Panc1 (cell line): ENCODE measurements at regions not wholly inside any gene's neighbourhood (a gene's known extent, or its start where the extent isn't known, plus 50 kb on each side); places are given as distances from the start of the nearest gene placed in this dataset.

ENCODE experiments used
- ATAC-seq: fragments of 200-7000 bp; cut with Tn5 transposase; 2 replicates; pipeline ENCODE4 v1.9.1; 2020; ENCODE audit warnings: mild to moderate bottlenecking, moderate library complexity
- BruUV-seq: library from RNA; stranded (reverse); fragments of 400-500 nt; replicated peaks from 2 replicates; lab custom pipeline; 2021; lab: Mats Ljungman, UMichigan
- CTCF ChIA-PET: fragments of 300-600 bp; sonication (Branson Sonifier 250); formaldehyde crosslinking; loops from one replicate; lab custom pipeline; 2022; ENCODE audit warnings: antibody characterized with exemption; lab: Charles Lee
- POLR2A ChIA-PET: fragments of 300-600 bp; sonication (Branson Sonifier 250); formaldehyde crosslinking; loops from one replicate; lab custom pipeline; 2022; ENCODE audit warnings: antibody characterized with exemption; lab: Charles Lee
- DNase-seq: peaks from one replicate; pipeline ENCODE4 v3.0.0-alpha.2; 2010; ENCODE audit warnings: low read depth, low spot score
- H3K27ac ChIP-seq: 2 replicates; pipeline ENCODE4 v1.5.1; 2011; ENCODE audit warnings: mild to moderate bottlenecking, low read length, inconsistent platforms
- H3K27me3 ChIP-seq: fragments of 200-500 bp; sonication (Bioruptor generic); 2 replicates; pipeline ENCODE4 v1.6.0; 2014; ENCODE audit warnings: low read length, inconsistent platforms; ENCODE audit not compliant: control insufficient read depth, insufficient read depth
- H3K36me3 ChIP-seq: fragments of 200-500 bp; sonication (Bioruptor generic); 2 replicates; pipeline ENCODE4 v1.5.1; 2014; ENCODE audit warnings: inconsistent platforms, mild to moderate bottlenecking, low read length, moderate library complexity; ENCODE audit not compliant: control insufficient read depth, insufficient read depth
- H3K4me1 ChIP-seq: 2 replicates; pipeline ENCODE4 v1.5.1; 2011; ENCODE audit warnings: inconsistent platforms, mild to moderate bottlenecking, low read length, moderate library complexity; ENCODE audit not compliant: control insufficient read depth, insufficient read depth
- H3K4me3 ChIP-seq, 2 experiments: 2 replicates each; pipeline ENCODE4 v1.5.1; 2011 to 2012; ENCODE audit warnings: low read depth in 2 of 2, low read length in 2 of 2, mild to moderate bottlenecking in 2 of 2, inconsistent platforms in 1 of 2, moderate library complexity in 1 of 2
- H3K9me3 ChIP-seq: fragments of 200-500 bp; sonication (Bioruptor generic); 2 replicates; pipeline ENCODE4 v1.5.1; 2014; ENCODE audit warnings: low read depth, mild to moderate bottlenecking, inconsistent platforms, low read length, moderate library complexity; ENCODE audit not compliant: control insufficient read depth, insufficient read depth
- POLR2AphosphoS5 ChIP-seq: IDR thresholded peaks from 2 replicates; pipeline ENCODE4 v1.6.1; 2012; ENCODE audit warnings: mild to moderate bottlenecking, low read depth, low read length, moderate library complexity
- SIN3A ChIP-seq: IDR thresholded peaks from 2 replicates; pipeline ENCODE4 v1.6.1; 2012; ENCODE audit warnings: low read depth, mild to moderate bottlenecking, low read length, moderate library complexity, borderline replicate concordance; ENCODE audit not compliant: insufficient read depth
- TCF7L2 ChIP-seq: IDR thresholded peaks from 2 replicates; pipeline ENCODE4 v1.6.1; 2011; ENCODE audit warnings: mild to moderate bottlenecking, low read depth, low read length, inconsistent platforms
- in situ Hi-C: cut with HindIII; loops from 2 replicates; pipeline ENCODE4 v1.10.0; 2016; ENCODE audit warnings: low sequenced_read_pairs, low pct_unique_long_range_greater_than_20kb
- intact Hi-C: fragments of 100-400 bp; cut with micrococcal nuclease; formaldehyde crosslinking; loops from one replicate; pipeline ENCODE4 v1.10.0; 2022; ENCODE audit not compliant: unreplicated experiment
- TF ChIP-seq, protein P1 (sequence below), 2 experiments: IDR thresholded peaks; 2 replicates each; pipeline ENCODE4 v1.6.1; 2011 to 2012; ENCODE audit warnings: low read depth in 2 of 2, control low read depth in 1 of 2, low read length in 1 of 2, mild to moderate bottlenecking in 1 of 2, moderate library complexity in 1 of 2; ENCODE audit not compliant: insufficient read depth in 1 of 2
- TF ChIP-seq, protein P2 (sequence below): fragments of 450-650 bp; IDR thresholded peaks from 2 replicates; pipeline ENCODE4 v1.5.1; 2017; ENCODE audit warnings: mild to moderate bottlenecking

DNA sequence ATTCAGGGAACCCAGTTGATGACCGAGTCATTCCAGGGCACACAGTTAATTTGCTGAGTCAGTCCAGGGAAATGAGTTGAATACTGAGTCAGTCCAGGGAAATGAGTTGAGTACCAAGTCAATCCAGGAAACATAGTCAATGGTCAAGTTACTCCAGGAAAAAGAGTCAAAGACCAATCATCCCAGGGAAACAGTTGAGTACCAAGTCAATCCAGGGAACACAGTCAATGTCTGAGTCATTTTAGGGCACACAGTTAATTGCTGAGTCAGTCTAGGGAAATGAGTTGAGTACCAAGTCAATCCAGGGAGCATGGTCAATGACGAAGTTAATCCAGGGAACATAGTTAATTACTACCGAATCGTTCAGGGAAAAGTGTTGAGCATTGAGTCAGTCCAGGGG lies 754.4 kb downstream of the NLGN4X start:
- no peaks in the 10 kb centered on the region for H3K27me3 ChIP-seq
- H3K27ac ChIP-seq: no peak overlapping the region
- no peaks in the 10 kb centered on the region for H3K36me3 ChIP-seq
- POLR2A ChIA-PET: no interaction called here
- ATAC-seq (no peak), DNase-seq (no peak)
- CTCF ChIA-PET: no interaction called here
- no peaks in the 10 kb centered on the region for H3K4me1 ChIP-seq
- no TSS peak for BruUV-seq
- in situ Hi-C loops (no loop called here), intact Hi-C loops (no loop called here)
- H3K9me3 ChIP-seq: no peaks in the 10 kb centered on the region
- no peak overlapping the region for H3K4me3 ChIP-seq
- TF ChIP-seq POLR2AphosphoS5: no peak
- TF ChIP-seq, protein P1, sequence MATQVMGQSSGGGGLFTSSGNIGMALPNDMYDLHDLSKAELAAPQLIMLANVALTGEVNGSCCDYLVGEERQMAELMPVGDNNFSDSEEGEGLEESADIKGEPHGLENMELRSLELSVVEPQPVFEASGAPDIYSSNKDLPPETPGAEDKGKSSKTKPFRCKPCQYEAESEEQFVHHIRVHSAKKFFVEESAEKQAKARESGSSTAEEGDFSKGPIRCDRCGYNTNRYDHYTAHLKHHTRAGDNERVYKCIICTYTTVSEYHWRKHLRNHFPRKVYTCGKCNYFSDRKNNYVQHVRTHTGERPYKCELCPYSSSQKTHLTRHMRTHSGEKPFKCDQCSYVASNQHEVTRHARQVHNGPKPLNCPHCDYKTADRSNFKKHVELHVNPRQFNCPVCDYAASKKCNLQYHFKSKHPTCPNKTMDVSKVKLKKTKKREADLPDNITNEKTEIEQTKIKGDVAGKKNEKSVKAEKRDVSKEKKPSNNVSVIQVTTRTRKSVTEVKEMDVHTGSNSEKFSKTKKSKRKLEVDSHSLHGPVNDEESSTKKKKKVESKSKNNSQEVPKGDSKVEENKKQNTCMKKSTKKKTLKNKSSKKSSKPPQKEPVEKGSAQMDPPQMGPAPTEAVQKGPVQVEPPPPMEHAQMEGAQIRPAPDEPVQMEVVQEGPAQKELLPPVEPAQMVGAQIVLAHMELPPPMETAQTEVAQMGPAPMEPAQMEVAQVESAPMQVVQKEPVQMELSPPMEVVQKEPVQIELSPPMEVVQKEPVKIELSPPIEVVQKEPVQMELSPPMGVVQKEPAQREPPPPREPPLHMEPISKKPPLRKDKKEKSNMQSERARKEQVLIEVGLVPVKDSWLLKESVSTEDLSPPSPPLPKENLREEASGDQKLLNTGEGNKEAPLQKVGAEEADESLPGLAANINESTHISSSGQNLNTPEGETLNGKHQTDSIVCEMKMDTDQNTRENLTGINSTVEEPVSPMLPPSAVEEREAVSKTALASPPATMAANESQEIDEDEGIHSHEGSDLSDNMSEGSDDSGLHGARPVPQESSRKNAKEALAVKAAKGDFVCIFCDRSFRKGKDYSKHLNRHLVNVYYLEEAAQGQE (IDR thresholded peaks at IDR 0.05; ENCODE audit: insufficient read depth in 1 of 2, low read depth in 2 of 2, low read length in 1 of 2): no peak
- no peak for TF ChIP-seq SIN3A

DNA sequence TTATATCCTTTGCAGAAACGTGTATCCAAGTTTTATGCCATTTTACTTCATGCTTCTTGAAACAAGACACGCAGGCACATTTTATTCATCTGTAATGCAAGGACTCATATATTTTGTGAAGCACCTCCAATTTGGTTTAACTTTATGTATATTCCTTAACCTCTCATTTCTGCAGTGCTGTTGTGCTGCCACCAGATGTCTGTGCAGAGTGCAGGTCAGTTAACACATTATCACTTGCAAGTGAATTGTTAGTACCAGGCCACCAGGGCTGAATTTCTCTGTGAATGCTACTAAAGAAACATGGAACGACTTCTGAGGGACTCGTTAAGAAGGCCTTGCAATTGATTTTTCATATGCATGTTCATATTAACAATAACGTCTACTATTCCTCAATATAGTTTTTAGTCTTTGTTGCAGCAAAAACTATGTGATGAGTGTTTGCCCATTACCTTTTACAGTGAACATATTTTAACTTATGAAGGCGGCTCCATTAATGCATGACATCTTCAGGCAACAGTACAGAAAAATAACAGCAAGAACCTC lies 770.3 kb downstream of the NLGN4X start:
- no peaks in the 10 kb centered on the region for H3K27me3 ChIP-seq
- no TSS peak for BruUV-seq
- TF ChIP-seq TCF7L2: no peak
- TF ChIP-seq, protein P1 (IDR thresholded peaks at IDR 0.05; ENCODE audit: insufficient read depth in 1 of 2, low read depth in 2 of 2, low read length in 1 of 2): no peak
- TF ChIP-seq SIN3A: no peak
- no peak for TF ChIP-seq POLR2AphosphoS5
- TF ChIP-seq, protein P2, sequence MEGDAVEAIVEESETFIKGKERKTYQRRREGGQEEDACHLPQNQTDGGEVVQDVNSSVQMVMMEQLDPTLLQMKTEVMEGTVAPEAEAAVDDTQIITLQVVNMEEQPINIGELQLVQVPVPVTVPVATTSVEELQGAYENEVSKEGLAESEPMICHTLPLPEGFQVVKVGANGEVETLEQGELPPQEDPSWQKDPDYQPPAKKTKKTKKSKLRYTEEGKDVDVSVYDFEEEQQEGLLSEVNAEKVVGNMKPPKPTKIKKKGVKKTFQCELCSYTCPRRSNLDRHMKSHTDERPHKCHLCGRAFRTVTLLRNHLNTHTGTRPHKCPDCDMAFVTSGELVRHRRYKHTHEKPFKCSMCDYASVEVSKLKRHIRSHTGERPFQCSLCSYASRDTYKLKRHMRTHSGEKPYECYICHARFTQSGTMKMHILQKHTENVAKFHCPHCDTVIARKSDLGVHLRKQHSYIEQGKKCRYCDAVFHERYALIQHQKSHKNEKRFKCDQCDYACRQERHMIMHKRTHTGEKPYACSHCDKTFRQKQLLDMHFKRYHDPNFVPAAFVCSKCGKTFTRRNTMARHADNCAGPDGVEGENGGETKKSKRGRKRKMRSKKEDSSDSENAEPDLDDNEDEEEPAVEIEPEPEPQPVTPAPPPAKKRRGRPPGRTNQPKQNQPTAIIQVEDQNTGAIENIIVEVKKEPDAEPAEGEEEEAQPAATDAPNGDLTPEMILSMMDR: no peak; the same call in 1 of the 2 replicates
- no peaks in the 10 kb centered on the region for H3K4me1 ChIP-seq
- POLR2A ChIA-PET: no interaction called here
- in situ Hi-C loops: no loop called here
- no peak overlapping the region for H3K4me3 ChIP-seq
- no peak for ATAC-seq
- CTCF ChIA-PET: interaction anchor here (0.6 kb wide), 2 partner anchors 307 to 911 kb away, joined by 7 to 8 read pairs; no protein-coding TSS in a partner anchor
- no peaks in the 10 kb centered on the region for H3K9me3 ChIP-seq
- no peaks in the 10 kb centered on the region for H3K36me3 ChIP-seq
- H3K27ac ChIP-seq: no peak overlapping the region
- DNase-seq: no peak
- intact Hi-C loops: no loop called here
